Stimulated activated naive CD8-positive, alpha-beta T cell treated with anti-CD3 and anti-CD28 coated beads, Interleukin-15, amount 100 ng/mL, for 72 hours (primary cell): ENCODE measurements at regions not wholly inside any gene's neighbourhood (a gene's known extent, or its start where the extent isn't known, plus 50 kb on each side); places are given as distances from the start of the nearest gene placed in this dataset.
"Not testable (repeated sequence)": the region's sequence is repeated elsewhere in the genome, so short reads cannot be mapped to it uniquely, and the experiment has no call there.

Source experiments
- ATAC-seq: fragments of 150-1000 bp; cut with Tn5 transposase; 2 replicates; pipeline ENCODE4 v1.10.0; 2021; ENCODE audit warnings: mild to moderate bottlenecking, moderate library complexity
- DNase-seq, 2 donors: peaks; one replicate each; pipeline ENCODE4 v3.0.0; 2021 to 2022
- H3K27ac Mint-ChIP-seq, 2 donors: one replicate each; pipeline ENCODE4 v1.8.0; 2022; ENCODE audit warnings: mild to moderate bottlenecking in 2 of 2, mixed read lengths in 2 of 2, moderate library complexity in 2 of 2
- H3K27me3 Mint-ChIP-seq: one replicate; pipeline ENCODE4 v1.8.0; 2022; ENCODE audit warnings: mixed read lengths
- H3K4me1 Mint-ChIP-seq: one replicate; pipeline ENCODE4 v1.8.0; 2022; ENCODE audit warnings: mild to moderate bottlenecking, mixed read lengths
- H3K4me3 Mint-ChIP-seq, 2 donors: one replicate each; pipeline ENCODE4 v1.8.0; 2022; ENCODE audit warnings: mild to moderate bottlenecking in 2 of 2, mixed read lengths in 2 of 2, moderate library complexity in 1 of 2
- H3K9me3 Mint-ChIP-seq, 2 donors: one replicate each; pipeline ENCODE4 v1.8.0; 2022; ENCODE audit warnings: mixed read lengths in 2 of 2

- Mint-ChIP-seq H3K27ac (no peak overlapping the region), H3K4me1 (no peaks in the 10 kb centered on the region), H3K4me3 (no peak overlapping the region), H3K9me3 (no peaks in the 10 kb centered on the region), H3K27me3 (peaks cover 7% of the 10 kb centered on the region)
- ATAC-seq, result no peak
- no peak for DNase-seq
Measured at GRCh38 chr3:127042634-127043033, 59.7 kb downstream of the PLXNA1 start.

DNA sequence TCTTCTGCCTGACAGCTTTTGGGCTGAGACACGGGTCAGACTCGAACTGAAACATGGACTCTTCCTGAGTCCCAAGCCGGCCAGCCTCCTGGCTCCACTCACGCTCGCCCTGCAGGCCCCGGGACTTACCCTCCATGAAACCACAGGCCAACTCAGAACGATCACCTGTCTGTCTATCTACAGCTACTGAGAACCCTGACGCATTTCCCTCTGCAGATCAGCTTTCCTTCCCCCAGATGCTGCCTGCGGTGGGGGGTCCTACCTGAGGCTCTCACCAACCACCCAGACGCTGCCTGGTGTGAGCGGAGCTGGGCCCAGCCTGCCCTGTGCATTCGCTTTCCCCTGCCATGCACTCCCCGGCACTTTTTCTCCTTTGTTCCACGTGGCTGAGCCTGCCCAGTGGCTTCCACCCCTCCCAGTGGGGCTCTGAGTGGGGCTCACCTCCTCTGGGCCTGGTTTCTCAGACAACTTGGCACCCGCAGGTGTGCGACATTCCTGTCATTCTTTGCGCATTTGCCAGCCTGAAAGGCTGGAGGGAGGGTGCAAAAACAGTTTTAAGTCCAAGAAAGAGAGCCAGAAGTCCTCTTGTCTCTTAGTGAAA, 60.2 kb downstream of the PLXNA1 start:
- Mint-ChIP-seq H3K9me3 (no peaks in the 10 kb centered on the region), H3K27me3 (peaks cover 7% of the 10 kb centered on the region), H3K4me1 (no peaks in the 10 kb centered on the region), H3K4me3 (no peak overlapping the region), H3K27ac (no peak overlapping the region)
- DNase-seq (no peak), ATAC-seq (no peak)

DNA sequence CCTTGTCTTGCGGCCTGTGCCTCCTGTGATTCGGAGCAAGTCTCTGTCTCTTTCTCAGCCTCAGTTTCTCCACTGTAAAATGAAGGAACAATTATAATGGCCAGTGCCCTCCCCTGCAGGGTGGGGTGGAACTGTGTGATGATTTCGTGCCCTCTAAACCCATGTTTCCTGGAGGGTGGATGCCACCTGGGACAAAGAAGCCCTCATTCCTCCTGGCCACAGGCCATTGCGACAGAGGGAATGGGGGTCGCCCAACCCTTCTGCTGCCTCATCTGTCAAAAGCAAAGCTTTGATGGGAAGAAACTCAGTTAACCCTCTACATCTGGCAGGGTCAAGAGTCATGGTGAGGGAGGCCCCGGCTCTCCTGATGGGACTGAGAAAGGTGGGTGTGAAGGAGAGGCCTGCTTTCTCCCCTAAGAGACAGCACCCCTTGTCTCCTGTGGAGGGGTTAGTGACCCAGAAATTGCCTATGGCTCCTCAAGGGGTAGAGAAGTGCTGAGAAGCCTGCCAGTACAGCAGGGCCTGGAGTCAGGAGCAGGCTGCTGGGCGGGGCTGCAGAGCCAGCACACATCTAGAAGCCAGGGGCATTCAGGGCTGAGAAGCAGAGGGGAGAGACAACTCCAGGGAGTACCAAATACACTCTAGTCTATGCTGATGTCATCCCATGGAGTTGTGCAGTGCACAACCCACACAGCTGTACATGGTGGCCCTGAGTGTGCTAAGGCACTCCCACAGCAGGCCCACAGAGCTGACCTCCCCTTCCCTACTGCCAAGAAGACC, 61.0 kb downstream of the PLXNA1 start:
- Mint-ChIP-seq H3K4me1 (no peaks in the 10 kb centered on the region), H3K27ac (no peak overlapping the region), H3K27me3 (peaks cover 3% of the 10 kb centered on the region), H3K4me3 (no peak overlapping the region), H3K9me3 (peaks cover under 1 to 2% of the 10 kb centered on the region in 2 donors)
- ATAC-seq (no peak), DNase-seq (no peak)

GRCh38 chr3:127044996-127045395, 62.1 kb downstream of the PLXNA1 start:
- no peak for ATAC-seq
- Mint-ChIP-seq H3K27me3 (no peaks in the 10 kb centered on the region), H3K4me3 (no peak overlapping the region), H3K27ac (peak overlapping the region in 1 of 2 donors; percentile 55), H3K4me1 (no peaks in the 10 kb centered on the region), H3K9me3 (peaks cover 6 to 12% of the 10 kb centered on the region in 2 donors)
- no peak for DNase-seq

GRCh38 chr3:127045435-127046045, 62.6 kb downstream of the PLXNA1 start:
- Mint-ChIP-seq H3K4me1 (no peaks in the 10 kb centered on the region), H3K27ac (no peak overlapping the region), H3K9me3 (peaks cover 6 to 15% of the 10 kb centered on the region in 2 donors), H3K4me3 (no peak overlapping the region), H3K27me3 (no peaks in the 10 kb centered on the region)
- ATAC-seq (no peak), DNase-seq (no peak)

- DNase-seq, H3K27me3 Mint-ChIP-seq, H3K4me3 Mint-ChIP-seq, ATAC-seq, H3K4me1 Mint-ChIP-seq, H3K27ac Mint-ChIP-seq: not testable (repeated sequence)
- peaks cover 6 to 15% of the 10 kb centered on the region in 2 donors for H3K9me3 Mint-ChIP-seq
Measured at GRCh38 chr3:127046690-127047089, 63.8 kb downstream of the PLXNA1 start.

GRCh38 chr3:127049393-127049792, 66.5 kb downstream of the PLXNA1 start:
- no peak overlapping the region for H3K27ac Mint-ChIP-seq
- no peak overlapping the region for H3K4me3 Mint-ChIP-seq
- no peak for ATAC-seq
- no peaks in the 10 kb centered on the region for H3K4me1 Mint-ChIP-seq
- DNase-seq, result no peak
- H3K9me3 Mint-ChIP-seq, result peaks cover 6 to 15% of the 10 kb centered on the region in 2 donors
- H3K27me3 Mint-ChIP-seq, result no peaks in the 10 kb centered on the region

DNA sequence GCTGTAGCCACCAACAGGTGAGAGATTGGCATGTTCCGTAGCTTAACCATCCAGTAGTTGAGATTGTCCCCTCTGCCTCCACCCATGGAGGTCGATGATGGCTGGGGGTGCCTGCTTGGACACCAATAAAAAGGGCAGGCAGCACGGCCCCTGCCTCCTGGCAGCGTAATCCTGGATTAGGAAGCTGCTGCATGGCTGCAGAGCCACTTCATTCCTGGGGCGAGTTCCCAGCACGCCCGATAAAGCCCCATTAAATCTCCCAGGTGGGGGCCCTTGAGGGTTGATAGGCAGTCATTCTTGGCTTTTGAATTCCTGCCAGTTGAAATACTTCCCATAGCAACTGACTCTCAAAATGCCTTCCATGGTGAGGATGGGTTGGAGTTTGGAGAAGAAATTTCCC, 67.8 kb downstream of the PLXNA1 start:
- no peaks in the 10 kb centered on the region for H3K4me1 Mint-ChIP-seq
- H3K4me3 Mint-ChIP-seq, result no peak overlapping the region
- no peak for DNase-seq
- H3K27me3 Mint-ChIP-seq, result no peaks in the 10 kb centered on the region
- ATAC-seq, result no peak
- no peak overlapping the region for H3K27ac Mint-ChIP-seq
- H3K9me3 Mint-ChIP-seq, result peaks cover 6 to 15% of the 10 kb centered on the region in 2 donors

GRCh38 chr3:127052121-127052561, 69.2 kb downstream of the PLXNA1 start:
- Mint-ChIP-seq H3K4me1 (no peaks in the 10 kb centered on the region), H3K4me3 (no peak overlapping the region), H3K27ac (no peak overlapping the region), H3K9me3 (peaks cover 7 to 16% of the 10 kb centered on the region in 2 donors), H3K27me3 (no peaks in the 10 kb centered on the region)
- no peak for DNase-seq
- peak; percentile 15 for ATAC-seq

DNA sequence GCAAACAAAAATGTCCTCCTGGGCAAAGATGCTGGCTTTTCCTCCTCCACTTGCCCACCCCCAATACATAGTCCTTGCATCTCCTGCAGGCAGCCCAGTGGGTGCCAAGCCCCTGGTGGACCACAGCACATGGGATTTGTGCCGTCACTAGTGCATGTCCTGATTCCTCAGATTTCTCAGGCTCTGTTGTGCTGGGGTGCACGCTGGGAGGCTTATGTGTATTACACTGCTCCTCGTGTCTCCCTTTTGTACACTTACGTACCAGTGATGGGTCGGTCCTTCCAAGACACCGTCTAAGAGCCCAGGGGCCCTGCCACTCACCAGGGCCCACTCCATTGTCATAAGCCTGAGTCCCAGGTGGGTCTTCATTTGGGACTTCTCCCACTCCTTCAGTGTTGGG, 70.1 kb downstream of the PLXNA1 start:
- no peak overlapping the region for H3K4me3 Mint-ChIP-seq
- no peak for ATAC-seq
- no peaks in the 10 kb centered on the region for H3K4me1 Mint-ChIP-seq
- no peak overlapping the region for H3K27ac Mint-ChIP-seq
- no peaks in the 10 kb centered on the region for H3K27me3 Mint-ChIP-seq
- H3K9me3 Mint-ChIP-seq, result peaks cover 13 to 24% of the 10 kb centered on the region in 2 donors
- no peak for DNase-seq

- no peak overlapping the region for H3K27ac Mint-ChIP-seq
- no peaks in the 10 kb centered on the region for H3K27me3 Mint-ChIP-seq
- DNase-seq, result no peak
- no peaks in the 10 kb centered on the region for H3K4me1 Mint-ChIP-seq
- no peak overlapping the region for H3K4me3 Mint-ChIP-seq
- no peak for ATAC-seq
- H3K9me3 Mint-ChIP-seq, result peaks cover 13 to 24% of the 10 kb centered on the region in 2 donors
Measured at GRCh38 chr3:127053450-127053849, 70.5 kb downstream of the PLXNA1 start.

GRCh38 chr3:127053979-127054378, 71.1 kb downstream of the PLXNA1 start:
- DNase-seq, result no peak
- H3K27ac Mint-ChIP-seq, result no peak overlapping the region
- H3K27me3 Mint-ChIP-seq, result peaks cover 1% of the 10 kb centered on the region
- no peaks in the 10 kb centered on the region for H3K4me1 Mint-ChIP-seq
- peaks cover 12 to 21% of the 10 kb centered on the region in 2 donors for H3K9me3 Mint-ChIP-seq
- H3K4me3 Mint-ChIP-seq, result no peak overlapping the region
- no peak for ATAC-seq

- H3K27ac Mint-ChIP-seq, result no peak overlapping the region
Measured at GRCh38 chr3:127056281-127056680, 73.4 kb downstream of the PLXNA1 start.

DNA sequence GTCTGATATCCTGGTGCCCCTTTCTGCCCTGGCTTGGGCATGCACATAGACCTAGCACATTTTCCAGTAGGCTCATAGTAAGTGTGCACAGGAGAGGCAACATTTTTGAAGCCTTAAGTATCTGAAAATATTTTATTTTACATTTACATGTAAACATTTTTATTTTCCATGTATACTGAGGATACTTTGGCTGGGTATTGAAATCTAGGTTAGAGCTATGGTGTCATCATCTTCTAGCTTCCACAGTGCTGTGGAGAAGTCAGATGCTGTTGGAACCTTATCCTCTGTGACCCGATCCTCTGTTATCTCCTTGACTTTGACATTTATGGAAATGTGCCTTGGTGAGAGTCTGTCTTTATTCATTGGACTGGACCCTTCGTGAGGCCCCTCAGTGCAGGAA, 74.1 kb downstream of the PLXNA1 start:
- no peak for DNase-seq
- Mint-ChIP-seq H3K4me1 (no peaks in the 10 kb centered on the region), H3K4me3 (no peak overlapping the region), H3K9me3 (peaks cover 7 to 15% of the 10 kb centered on the region in 2 donors), H3K27ac (no peak overlapping the region), H3K27me3 (peaks cover 15% of the 10 kb centered on the region)
- ATAC-seq, result no peak

More at GRCh38 chr3:127056281-127056680, 73.4 kb downstream of the PLXNA1 start:
- Mint-ChIP-seq H3K9me3 (peaks cover 7 to 15% of the 10 kb centered on the region in 2 donors), H3K27me3 (peaks cover 9% of the 10 kb centered on the region), H3K4me3 (no peak overlapping the region), H3K4me1 (no peaks in the 10 kb centered on the region)
- DNase-seq (no peak), ATAC-seq (no peak)

DNA sequence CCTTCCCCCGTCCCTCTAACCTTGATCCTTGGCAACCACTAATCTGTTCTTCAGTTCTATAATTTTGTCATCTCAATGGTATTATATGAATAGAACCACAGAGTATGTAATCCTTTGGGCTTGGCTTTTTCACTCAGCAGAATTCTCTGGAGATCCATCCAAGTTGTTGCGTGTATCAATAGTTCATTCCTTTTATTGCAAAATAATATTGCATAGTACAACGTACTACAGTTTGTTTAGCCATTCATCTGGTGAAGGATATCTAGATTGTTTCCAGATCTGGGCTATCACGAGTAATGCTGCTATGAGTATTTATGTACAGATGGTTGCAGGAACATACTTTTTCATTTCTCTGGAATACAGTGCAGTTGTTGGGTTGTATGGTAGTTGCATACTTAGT, 76.2 kb downstream of the PLXNA1 start:
- no peak overlapping the region for H3K4me3 Mint-ChIP-seq
- H3K4me1 Mint-ChIP-seq, result no peaks in the 10 kb centered on the region
- ATAC-seq, result no peak
- H3K9me3 Mint-ChIP-seq, result peaks cover 7 to 15% of the 10 kb centered on the region in 2 donors
- no peak overlapping the region for H3K27ac Mint-ChIP-seq
- no peak for DNase-seq
- H3K27me3 Mint-ChIP-seq, result peaks cover 24% of the 10 kb centered on the region

GRCh38 chr3:127061641-127062040, 78.7 kb downstream of the PLXNA1 start:
- Mint-ChIP-seq H3K27ac (no peak overlapping the region), H3K9me3 (peaks cover 7 to 15% of the 10 kb centered on the region in 2 donors), H3K4me3 (no peak overlapping the region), H3K4me1 (no peaks in the 10 kb centered on the region), H3K27me3 (peaks cover 34% of the 10 kb centered on the region)
- DNase-seq (no peak), ATAC-seq (no peak)
